IMR-90 (cell line): ENCODE measurements at regions not wholly inside any gene's neighbourhood (a gene's known extent, or its start where the extent isn't known, plus 50 kb on each side); places are given as distances from the start of the nearest gene placed in this dataset.

Experiments
- ATAC-seq: fragments of 200-7000 bp; cut with Tn5 transposase; 2 replicates; pipeline ENCODE4 v1.9.1; 2020; ENCODE audit warnings: low read depth, mild to moderate bottlenecking, moderate library complexity
- BruUV-seq: library from RNA; stranded (reverse); fragments of 400-500 nt; replicated peaks from 2 replicates; lab custom pipeline; 2021; lab: Mats Ljungman, UMichigan
- CTCF ChIA-PET: fragments of 300-600 bp; formaldehyde crosslinking; extraction: SDS; loops from one replicate; lab custom pipeline; 2021; ENCODE audit warnings: antibody characterized with exemption; lab: Yijun Ruan, JAX
- POLR2A ChIA-PET: fragments of 300-600 bp; sonication (Branson Sonifier 250); formaldehyde crosslinking; loops from one replicate; lab custom pipeline; 2022; ENCODE audit warnings: antibody characterized with exemption; ENCODE audit not compliant: unreplicated experiment; lab: Charles Lee
- DNase-seq: peaks from one replicate; pipeline ENCODE4 v3.0.0; 2013
- H2AFZ ChIP-seq: replicated peaks from 2 replicates; pipeline ENCODE3; 2013; ENCODE audit warnings: low read length, mild to moderate bottlenecking; ENCODE audit not compliant: poor library complexity
- H2AK5ac ChIP-seq: 2 replicates; pipeline ENCODE4 v1.6.1; 2013; ENCODE audit warnings: low read depth, low read length, inconsistent platforms
- H2AK9ac ChIP-seq: replicated peaks from 2 replicates; pipeline ENCODE3; 2013; ENCODE audit warnings: mild to moderate bottlenecking, low read depth, low read length, moderate library complexity; ENCODE audit not compliant: poor library complexity
- H2BK120ac ChIP-seq: 2 replicates; pipeline ENCODE4 v1.6.1; 2013; ENCODE audit warnings: low read depth, low read length, inconsistent platforms
- H2BK15ac ChIP-seq: 3 replicates; pipeline ENCODE4 v1.6.1; 2013; ENCODE audit warnings: low read depth, low read length, inconsistent platforms
- H2BK20ac ChIP-seq: 2 replicates; pipeline ENCODE4 v1.6.1; 2013; ENCODE audit warnings: low read depth, mild to moderate bottlenecking, inconsistent platforms, low read length, moderate library complexity
- H2BK5ac ChIP-seq: 2 replicates; pipeline ENCODE4 v1.6.1; 2013; ENCODE audit warnings: mild to moderate bottlenecking, low read depth, low read length, inconsistent platforms; ENCODE audit not compliant: poor library complexity, severe bottlenecking
- H3K14ac ChIP-seq: replicated peaks from 2 replicates; pipeline ENCODE4 v1.6.1; 2013; ENCODE audit warnings: low read depth, low read length, inconsistent platforms
- H3K18ac ChIP-seq: 2 replicates; pipeline ENCODE4 v1.6.1; 2013; ENCODE audit warnings: low read depth, low read length, control low read depth
- H3K23ac ChIP-seq: 2 replicates; pipeline ENCODE4 v1.6.1; 2013; ENCODE audit warnings: low read depth, low read length, inconsistent platforms
- H3K27ac ChIP-seq: 2 replicates; pipeline ENCODE4 v1.5.1; 2013; ENCODE audit warnings: mild to moderate bottlenecking, control low read depth, low read length; ENCODE audit not compliant: insufficient read depth
- H3K27me3 ChIP-seq: 2 replicates; pipeline ENCODE4 v1.6.1; 2013; ENCODE audit warnings: low read length; ENCODE audit not compliant: control insufficient read depth, insufficient read depth
- H3K36me3 ChIP-seq: 2 replicates; pipeline ENCODE4 v1.6.1; 2013; ENCODE audit warnings: low read length, mixed read lengths; ENCODE audit not compliant: control insufficient read depth, insufficient read depth
- H3K4ac ChIP-seq: 2 replicates; pipeline ENCODE4 v1.6.1; 2013; ENCODE audit warnings: low read depth, low read length, inconsistent platforms
- H3K4me1 ChIP-seq: 2 replicates; pipeline ENCODE4 v1.6.1; 2013; ENCODE audit warnings: low read length, mixed read lengths; ENCODE audit not compliant: control insufficient read depth, insufficient read depth
- H3K4me2 ChIP-seq: 2 replicates; pipeline ENCODE4 v1.6.1; 2013; ENCODE audit warnings: low read depth, mild to moderate bottlenecking, control low read depth, low read length, moderate library complexity
- H3K4me3 ChIP-seq: 2 replicates; pipeline ENCODE4 v1.5.1; 2013; ENCODE audit warnings: low read depth, mild to moderate bottlenecking, control low read depth, low read length, moderate library complexity; ENCODE audit not compliant: insufficient read depth
- H3K56ac ChIP-seq: 2 replicates; pipeline ENCODE4 v1.6.1; 2013; ENCODE audit warnings: low read length, inconsistent platforms; ENCODE audit not compliant: insufficient read depth; ENCODE audit errors: extremely low read depth
- H3K79me1 ChIP-seq, 2 experiments: 2 replicates each; pipeline ENCODE4 v1.6.1; 2013; ENCODE audit warnings: low read length in 2 of 2, inconsistent platforms in 1 of 2, low read depth in 1 of 2
- H3K9ac ChIP-seq: 2 replicates; pipeline ENCODE4 v1.6.1; 2013; ENCODE audit warnings: low read depth, low read length, control low read depth
- H3K9me1 ChIP-seq: 2 replicates; pipeline ENCODE4 v1.6.1; 2013; ENCODE audit warnings: low read length, inconsistent platforms; ENCODE audit not compliant: insufficient read depth
- H3K9me3 ChIP-seq: 2 replicates; pipeline ENCODE4 v1.6.1; 2013; ENCODE audit warnings: low read length; ENCODE audit not compliant: control insufficient read depth, insufficient read depth
- H4K20me1 ChIP-seq: 2 replicates; pipeline ENCODE4 v1.6.1; 2013; ENCODE audit warnings: low read length, inconsistent platforms; ENCODE audit not compliant: insufficient read depth
- H4K5ac ChIP-seq: 2 replicates; pipeline ENCODE4 v1.6.1; 2013; ENCODE audit warnings: mild to moderate bottlenecking, low read depth, low read length, control low read depth
- H4K8ac ChIP-seq, 2 experiments: 2 replicates each; pipeline ENCODE4 v1.6.1; 2013; ENCODE audit warnings: low read depth in 2 of 2, low read length in 2 of 2, control low read depth in 1 of 2, inconsistent platforms in 1 of 2
- H4K91ac ChIP-seq: 2 replicates; pipeline ENCODE4 v1.6.1; 2013; ENCODE audit warnings: low read depth, low read length, inconsistent platforms; ENCODE audit not compliant: insufficient read depth
- BHLHE40 ChIP-seq: fragments of 150-350 bp; IDR thresholded peaks from 2 replicates; pipeline ENCODE4 v1.6.1; 2016; ENCODE audit warnings: mild to moderate bottlenecking, low read depth, low read length
- CEBPB ChIP-seq: IDR thresholded peaks from 2 replicates; pipeline ENCODE4 v1.6.1; 2012; ENCODE audit warnings: low read depth, low read length, improper control_type of control experiment
- CHD1 ChIP-seq: IDR thresholded peaks from 2 replicates; pipeline ENCODE4 v1.6.1; 2012; ENCODE audit warnings: low read depth, low read length, improper control_type of control experiment
- CTCF ChIP-seq: conservative IDR thresholded peaks from 2 replicates; pipeline ENCODE4 v1.5.1; 2012; ENCODE audit warnings: mild to moderate bottlenecking, low read depth, low read length, improper control_type of control experiment
- ELK1 ChIP-seq: fragments of 150-350 bp; IDR thresholded peaks from 2 replicates; pipeline ENCODE4 v1.6.1; 2016; ENCODE audit warnings: low read depth, mild to moderate bottlenecking, low read length, moderate library complexity, borderline replicate concordance
- FOS ChIP-seq: fragments of 150-350 bp; IDR thresholded peaks from 2 replicates; pipeline ENCODE4 v1.6.1; 2016; ENCODE audit warnings: low read depth, low read length
- MXI1 ChIP-seq: IDR thresholded peaks from 2 replicates; pipeline ENCODE4 v1.6.1; 2012; ENCODE audit warnings: low read depth, mild to moderate bottlenecking, low read length, moderate library complexity, borderline replicate concordance
- NFE2L2 ChIP-seq: fragments of 150-350 bp; IDR thresholded peaks from 2 replicates; pipeline ENCODE4 v1.6.1; 2016; ENCODE audit warnings: low read depth, mild to moderate bottlenecking, low read length
- POLR2A ChIP-seq: IDR thresholded peaks from 2 replicates; pipeline ENCODE4 v1.6.1; 2012; ENCODE audit warnings: mild to moderate bottlenecking, low read depth, low read length
- RAD21 ChIP-seq: IDR thresholded peaks from 2 replicates; pipeline ENCODE4 v1.6.1; 2012; ENCODE audit warnings: low read length, improper control_type of control experiment
- RFX5 ChIP-seq: IDR thresholded peaks from 2 replicates; pipeline ENCODE4 v1.8.0; 2012; ENCODE audit warnings: low read depth, mild to moderate bottlenecking, low read length, moderate library complexity
- SMC3 ChIP-seq: fragments of 150-350 bp; IDR thresholded peaks from 2 replicates; pipeline ENCODE4 v1.6.1; 2016; ENCODE audit warnings: low read depth, mild to moderate bottlenecking, antibody characterized with exemption, low read length, moderate library complexity
- USF2 ChIP-seq: fragments of 150-350 bp; IDR thresholded peaks from 2 replicates; pipeline ENCODE4 v1.6.1; 2017; ENCODE audit warnings: mild to moderate bottlenecking, antibody characterized with exemption, low read length, low read depth
- WGBS, 2 experiments: methylation state at CpG; one replicate each; pipeline versions ENCODE4 v1.1.5 to v1.1.7; 2013; ENCODE audit warnings: missing lambda C conversion rate in 2 of 2; ENCODE audit not compliant: insufficient read length in 1 of 2; ENCODE audit errors: extremely low coverage in 2 of 2; 5-methylcytosine and 5-hydroxymethylcytosine counted together
- dilution Hi-C: fragments of 300-500 bp; cut with HindIII; formaldehyde crosslinking; loops from one replicate; pipeline ENCODE4 v1.14.3; 2018; ENCODE audit warnings: low sequenced_read_pairs; ENCODE audit not compliant: unreplicated experiment
- in situ Hi-C: fragments of 300-500 bp; cut with MboI; formaldehyde crosslinking; loops from 3 replicates; pipeline ENCODE4 v1.14.3; 2019; ENCODE audit warnings: low sequenced_read_pairs, inconsistent platforms, mixed read lengths
- intact Hi-C: fragments of 100-400 bp; cut with micrococcal nuclease; formaldehyde crosslinking; loops from 2 replicates; pipeline ENCODE4 v1.10.0; 2022

GRCh38 chr11:25423436-25424199 lies 908.3 kb upstream of the ANO3 start:
- H3K23ac ChIP-seq, result no peak overlapping the region
- H3K9me1 ChIP-seq, result no peaks in the 10 kb centered on the region
- intact Hi-C loops (no loop called here), dilution Hi-C loops (no loop called here), in situ Hi-C loops (no loop called here)
- no peak overlapping the region for H3K4me2 ChIP-seq
- no peak overlapping the region for H2BK20ac ChIP-seq
- no peaks in the 10 kb centered on the region for H3K27me3 ChIP-seq
- ATAC-seq (peak; percentile 11; the same call in 1 of the 2 replicates), DNase-seq (peak; percentile 29)
- no peak overlapping the region for H3K56ac ChIP-seq
- H3K18ac ChIP-seq, result no peak overlapping the region
- no peak overlapping the region for H3K4ac ChIP-seq
- ChIA-PET CTCF (no interaction called here), POLR2A (no interaction called here)
- no peak overlapping the region for H2BK120ac ChIP-seq
- H3K27ac ChIP-seq, result no peak overlapping the region
- no peaks in the 10 kb centered on the region for H4K20me1 ChIP-seq
- H3K36me3 ChIP-seq, result no peaks in the 10 kb centered on the region
- no peak overlapping the region for H3K9ac ChIP-seq
- no peak overlapping the region for H2AK5ac ChIP-seq
- H2BK5ac ChIP-seq, result no peak overlapping the region
- H3K14ac ChIP-seq, result no peak overlapping the region
- TF ChIP-seq SMC3 (no peak), ELK1 (no peak), RFX5 (no peak), BHLHE40 (no peak), FOS (no peak), RAD21 (no peak), NFE2L2 (no peak), MXI1 (no peak), CEBPB (no peak), USF2 (no peak), CHD1 (no peak), POLR2A (no peak), CTCF (no peak)
- H2BK15ac ChIP-seq, result no peak overlapping the region
- no peak overlapping the region for H4K91ac ChIP-seq
- no TSS peak for BruUV-seq
- no peaks in the 10 kb centered on the region for H3K79me1 ChIP-seq
- H4K8ac ChIP-seq, result no peak overlapping the region
- no peak overlapping the region for H3K4me3 ChIP-seq
- no peak overlapping the region for H4K5ac ChIP-seq
- no peaks in the 10 kb centered on the region for H3K4me1 ChIP-seq
- no peak overlapping the region for H2AFZ ChIP-seq
- WGBS, 2 experiments, result no CpG with 5 or more reads among the region's 9 CpGs
- H3K9me3 ChIP-seq, result no peaks in the 10 kb centered on the region
- no peak overlapping the region for H2AK9ac ChIP-seq
